HepG2 (cell line): ENCODE measurements at regions not wholly inside any gene's neighbourhood (a gene's known extent, or its start where the extent isn't known, plus 50 kb on each side); places are given as distances from the start of the nearest gene placed in this dataset.

Experiments
- CREBL2 ChIP-seq: sonication (generic); formaldehyde crosslinking; IDR thresholded peaks from 2 replicates; pipeline ENCODE4 v1.8.1; 2023; ENCODE audit warnings: missing genetic modification reagents, mild to moderate bottlenecking, borderline replicate concordance
- ZBTB40 ChIP-seq, 2 experiments: fragments of 450-650 bp in 1 of 2; sonication (generic) in 1 of 2; formaldehyde crosslinking in 1 of 2; IDR thresholded peaks; 2 replicates each; pipeline versions ENCODE4 v1.6.1 to v1.8.0; 2016 to 2022; ENCODE audit warnings: antibody characterized with exemption in 1 of 2, mild to moderate bottlenecking in 1 of 2, missing genetic modification reagents in 1 of 2
- ZIK1 ChIP-seq: sonication (generic); formaldehyde crosslinking; IDR thresholded peaks from 2 replicates; pipeline ENCODE4 v1.5.0; 2020; ENCODE audit warnings: mild to moderate bottlenecking, low read depth, missing genetic modification reagents, borderline replicate concordance
- ZNF276 ChIP-seq: sonication (generic); formaldehyde crosslinking; IDR thresholded peaks from 2 replicates; pipeline ENCODE4 v1.4.0; 2020; ENCODE audit warnings: mild to moderate bottlenecking, low read depth, missing genetic modification reagents
- ZNF569 ChIP-seq: sonication (generic); formaldehyde crosslinking; IDR thresholded peaks from 2 replicates; pipeline ENCODE4 v1.5.0; 2020; ENCODE audit warnings: mild to moderate bottlenecking, missing genetic modification reagents, moderate library complexity, borderline replicate concordance

- TF ChIP-seq ZNF276 (CRISPR knock-in tag) (no peak), ZIK1 (CRISPR knock-in tag) (no peak), CREBL2 (CRISPR knock-in tag) (no peak), ZNF569 (no peak), ZBTB40 (IDR thresholded peaks at IDR 0.05) (no peak), ZBTB40 (CRISPR knock-in tag; IDR thresholded peaks at IDR 0.05) (no peak)
These were observed 436.1 kb downstream of the ANKRD50 start (continued) for GRCh38 chr4:124276461-124276860.
